ENCODE measurements at regions not wholly inside any gene's neighbourhood (a gene's known extent, or its start where the extent isn't known, plus 50 kb on each side); places are given as distances from the start of the nearest gene placed in this dataset.
"Not testable (repeated sequence)": the region's sequence is repeated elsewhere in the genome, so short reads cannot be mapped to it uniquely, and the experiment has no call there.

DNA sequence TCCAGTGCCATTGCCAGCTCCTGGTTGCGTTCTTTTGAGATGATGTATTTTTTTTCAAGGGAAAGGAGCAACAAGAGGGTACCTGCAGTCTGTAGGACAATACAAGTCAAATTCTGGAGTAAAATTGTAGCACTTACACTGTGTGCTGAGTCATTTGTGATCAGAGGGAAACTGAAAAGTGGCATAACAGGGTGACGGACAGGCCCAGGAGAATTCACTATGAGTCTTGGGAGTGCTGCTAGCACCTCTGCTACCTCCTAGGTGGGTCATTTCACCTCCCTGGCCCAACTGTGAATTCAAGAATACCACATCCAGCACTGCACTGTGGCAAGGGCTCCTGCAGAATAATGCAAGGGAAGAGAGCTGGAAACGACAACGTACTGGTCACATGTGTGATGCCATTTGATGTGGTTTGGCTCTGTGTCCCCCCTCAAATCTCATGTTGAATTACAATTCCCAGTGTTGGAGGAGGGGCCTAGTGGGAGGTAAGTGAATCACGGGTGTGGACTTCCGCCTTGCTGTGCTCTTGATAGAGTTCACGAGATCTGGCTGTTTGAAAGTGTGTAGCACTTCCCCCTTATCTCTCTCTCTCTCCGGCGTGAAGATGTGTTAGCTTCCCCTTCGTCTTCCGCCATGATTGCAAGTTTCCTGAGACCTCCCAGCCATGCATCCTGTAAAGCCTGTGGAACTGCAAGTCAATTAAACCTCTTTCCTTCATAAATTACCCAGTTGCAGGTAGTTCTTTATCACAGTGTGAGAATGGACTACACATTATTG lies 261.0 kb downstream of the BCL2L11 start:
- H3K4me1 ChIP-seq; DNase-seq; H3K4me3 ChIP-seq; H3K9me3 ChIP-seq; H3K27me3 ChIP-seq; H3K27ac ChIP-seq; intact Hi-C loops (cut with DNase I; ENCODE audit: low total_unique reads); H3K36me3 ChIP-seq (ENCODE audit: low read depth, missing control alignments): not testable (repeated sequence)
- WGBS, 2 donors = 89 to 100% methylated on average over 4 to 6 of the region's 11 CpGs

- H3K36me3 ChIP-seq (ENCODE audit: low read depth, missing control alignments); DNase-seq; H3K27ac ChIP-seq; H3K27me3 ChIP-seq; H3K4me1 ChIP-seq; H3K4me3 ChIP-seq; H3K9me3 ChIP-seq; intact Hi-C loops (cut with DNase I; ENCODE audit: low total_unique reads): not testable (repeated sequence)
- 79 to 100% methylated on average over 2 of the region's 3 CpGs for WGBS, 2 donors
Observed at GRCh38 chr2:111382507-111382906, 261.8 kb downstream of the BCL2L11 start.

- H3K27ac ChIP-seq; H3K4me3 ChIP-seq; intact Hi-C loops (cut with DNase I; ENCODE audit: low total_unique reads); H3K27me3 ChIP-seq; H3K4me1 ChIP-seq; H3K9me3 ChIP-seq; H3K36me3 ChIP-seq (ENCODE audit: low read depth, missing control alignments); DNase-seq: not testable (repeated sequence)
- WGBS, 2 donors = 73 to 79% methylated on average over 10 of the region's 12 CpGs
Observed at GRCh38 chr2:111383311-111383710, 262.6 kb downstream of the BCL2L11 start.

DNA sequence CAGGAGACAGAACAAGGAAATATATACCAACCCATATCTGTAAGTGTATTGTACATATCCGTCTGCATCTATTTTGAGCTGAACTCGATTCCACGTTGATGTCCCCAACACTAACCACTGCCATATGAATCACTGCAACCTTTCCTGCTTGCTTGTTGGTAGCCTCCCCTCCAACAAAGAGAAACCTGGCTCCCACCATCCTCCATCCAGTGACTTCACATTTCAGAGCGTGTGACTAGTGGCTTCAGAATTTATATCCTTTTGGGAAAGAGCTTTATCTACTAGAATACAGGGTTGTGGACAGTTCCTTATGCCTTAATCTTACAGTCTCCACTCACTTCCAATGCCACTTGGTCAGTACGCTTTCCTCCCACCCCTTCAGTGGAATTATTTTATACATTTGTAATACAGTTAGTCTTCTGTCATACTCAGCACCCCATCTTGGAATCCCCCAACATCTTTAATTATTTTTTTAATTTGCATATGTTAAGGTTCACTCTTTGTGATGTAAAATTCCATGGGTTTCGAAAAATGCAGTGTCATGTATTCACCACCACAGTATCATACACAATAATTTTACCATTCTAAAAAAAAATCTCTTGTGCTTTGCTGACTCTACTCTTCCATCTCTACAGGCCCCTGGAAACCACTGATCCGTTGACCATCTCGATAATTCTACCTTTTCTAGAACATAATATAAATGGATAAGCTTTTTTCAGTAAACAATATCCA lies 264.7 kb downstream of the BCL2L11 start:
- H3K4me3 ChIP-seq; DNase-seq; H3K36me3 ChIP-seq (ENCODE audit: low read depth, missing control alignments); H3K9me3 ChIP-seq; H3K27ac ChIP-seq; intact Hi-C loops (cut with DNase I; ENCODE audit: low total_unique reads); H3K27me3 ChIP-seq; H3K4me1 ChIP-seq: not testable (repeated sequence)
- 90 to 95% methylated on average over 7 to 8 of the region's 8 CpGs for WGBS, 2 donors

DNA sequence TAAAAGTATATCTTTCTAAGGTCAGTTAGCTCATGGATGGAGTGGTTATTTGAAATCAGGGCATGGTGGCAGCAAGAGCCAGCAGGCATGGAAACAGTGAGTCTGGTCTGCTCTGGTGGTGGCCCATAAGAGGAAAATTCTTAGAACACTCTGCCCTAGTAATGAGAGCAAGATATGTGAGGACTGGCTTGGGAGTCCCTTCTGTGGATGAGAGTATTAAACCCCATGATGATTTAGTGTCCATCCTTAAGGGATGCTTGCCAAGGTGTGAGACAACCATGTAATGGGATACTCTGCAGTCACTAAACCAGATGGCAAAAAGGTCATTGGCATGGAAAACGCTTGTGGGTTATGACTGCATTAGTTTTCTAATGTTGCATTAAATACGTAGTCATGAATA lies 269.9 kb downstream of the BCL2L11 start:
- H3K4me1 ChIP-seq; H3K4me3 ChIP-seq; H3K27ac ChIP-seq; H3K9me3 ChIP-seq; H3K36me3 ChIP-seq (ENCODE audit: low read depth, missing control alignments); intact Hi-C loops (cut with DNase I; ENCODE audit: low total_unique reads); H3K27me3 ChIP-seq; DNase-seq: not testable (repeated sequence)
- WGBS, 2 donors = no CpG with 5 or more reads among the region's 2 CpGs

DNA sequence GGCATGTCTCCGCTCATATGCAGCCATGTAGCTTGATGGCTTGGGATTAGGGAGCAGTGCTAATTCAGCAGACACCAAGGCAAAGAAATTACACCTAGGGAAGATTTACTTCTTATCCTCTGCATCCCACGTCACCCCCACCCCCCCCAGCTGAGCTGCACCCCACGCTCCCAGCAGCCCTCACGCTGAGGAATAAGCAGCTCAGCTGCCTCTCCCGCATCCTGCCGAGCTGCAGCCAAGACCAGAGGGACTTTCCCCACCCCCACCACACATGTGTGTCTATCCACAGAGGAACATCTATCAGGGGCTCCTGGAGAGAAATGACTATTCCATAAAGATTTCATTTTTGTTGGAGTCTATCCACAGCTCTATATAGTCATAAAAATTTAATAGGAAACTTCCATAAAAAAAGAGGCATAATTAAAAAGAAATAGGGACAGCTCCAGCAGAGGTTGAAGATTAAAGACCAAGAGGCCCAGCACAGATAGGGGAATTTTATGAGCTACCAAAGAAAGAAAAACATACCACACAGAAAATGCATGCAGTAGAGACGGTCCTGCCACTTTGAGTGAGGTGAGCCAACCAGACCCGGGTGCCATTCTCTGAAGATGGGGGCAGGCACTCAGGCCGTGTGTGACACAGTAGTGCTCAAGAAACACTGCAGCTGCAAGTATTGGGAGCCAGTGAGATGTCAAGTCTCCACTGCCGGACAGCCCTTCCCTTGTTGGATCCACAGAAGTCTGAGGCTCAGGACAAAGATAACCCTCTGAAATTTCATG lies 274.8 kb downstream of the BCL2L11 start:
- H3K36me3 ChIP-seq (ENCODE audit: low read depth, missing control alignments); DNase-seq; H3K27ac ChIP-seq; intact Hi-C loops (cut with DNase I; ENCODE audit: low total_unique reads); H3K27me3 ChIP-seq; H3K9me3 ChIP-seq; H3K4me1 ChIP-seq; H3K4me3 ChIP-seq: not testable (repeated sequence)
- WGBS, 2 donors = 28 to 32% methylated on average over 5 to 7 of the region's 10 CpGs

GRCh38 chr2:111400598-111401253 lies 280.0 kb downstream of the BCL2L11 start:
- H3K36me3 ChIP-seq (ENCODE audit: low read depth, missing control alignments); intact Hi-C loops (cut with DNase I; ENCODE audit: low total_unique reads); DNase-seq; H3K27ac ChIP-seq; H3K9me3 ChIP-seq; H3K27me3 ChIP-seq; H3K4me1 ChIP-seq; H3K4me3 ChIP-seq: not testable (repeated sequence)
- WGBS, 2 donors = 67 to 76% methylated on average over 3 of the region's 3 CpGs

GRCh38 chr2:111401270-111402140 lies 280.8 kb downstream of the BCL2L11 start:
- DNase-seq; H3K9me3 ChIP-seq; intact Hi-C loops (cut with DNase I; ENCODE audit: low total_unique reads); H3K36me3 ChIP-seq (ENCODE audit: low read depth, missing control alignments); H3K4me3 ChIP-seq; H3K4me1 ChIP-seq; H3K27me3 ChIP-seq; H3K27ac ChIP-seq: not testable (repeated sequence)
- 90 to 92% methylated on average over 3 to 4 of the region's 8 CpGs for WGBS, 2 donors

DNA sequence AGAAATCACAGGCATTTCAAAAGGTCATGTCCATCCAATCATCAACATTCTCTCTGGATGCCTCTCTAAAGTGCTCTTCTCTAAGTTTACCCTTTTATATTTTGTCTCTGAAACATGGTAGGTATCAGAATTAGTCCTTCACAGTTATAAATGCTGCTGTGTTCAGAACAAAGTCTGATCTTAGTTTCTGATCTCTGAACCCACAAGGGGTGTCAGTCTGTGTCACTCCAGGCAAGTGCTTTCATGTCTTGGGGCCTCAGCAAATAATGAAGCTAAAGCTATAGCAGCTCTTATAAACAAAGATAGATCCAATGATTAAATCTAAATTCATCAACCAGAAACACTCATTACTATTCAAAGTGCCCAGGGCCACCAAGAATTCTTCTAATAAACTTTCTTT lies 281.7 kb downstream of the BCL2L11 start:
- DNase-seq; H3K27me3 ChIP-seq; H3K4me3 ChIP-seq; H3K4me1 ChIP-seq; H3K9me3 ChIP-seq; H3K27ac ChIP-seq; intact Hi-C loops (cut with DNase I; ENCODE audit: low total_unique reads); H3K36me3 ChIP-seq (ENCODE audit: low read depth, missing control alignments): not testable (repeated sequence)

- H3K27ac ChIP-seq; H3K4me3 ChIP-seq; DNase-seq; intact Hi-C loops (cut with DNase I; ENCODE audit: low total_unique reads); H3K36me3 ChIP-seq (ENCODE audit: low read depth, missing control alignments); H3K9me3 ChIP-seq; H3K27me3 ChIP-seq; H3K4me1 ChIP-seq: not testable (repeated sequence)
- WGBS, 2 donors = 66 to 73% methylated on average over 2 of the region's 2 CpGs
Observed at GRCh38 chr2:111403287-111403686, 282.6 kb downstream of the BCL2L11 start.

- H3K36me3 ChIP-seq (ENCODE audit: low read depth, missing control alignments); H3K9me3 ChIP-seq; H3K27ac ChIP-seq; intact Hi-C loops (cut with DNase I; ENCODE audit: low total_unique reads); DNase-seq; H3K27me3 ChIP-seq; H3K4me3 ChIP-seq; H3K4me1 ChIP-seq: not testable (repeated sequence)
- no CpG with 5 or more reads among the region's 1 CpG for WGBS, 2 donors
Observed at GRCh38 chr2:111406616-111407015, 285.9 kb downstream of the BCL2L11 start.
